Coronary artery (tissue), 2 donors: ENCODE measurements at regions not wholly inside any gene's neighbourhood (a gene's known extent, or its start where the extent isn't known, plus 50 kb on each side); places are given as distances from the start of the nearest gene placed in this dataset.

Experiments used
- DNase-seq: peaks from one replicate; pipeline ENCODE4 v3.0.0-alpha.2; 2017; ENCODE audit warnings: low spot score
- H3K27ac ChIP-seq, 2 donors: fragments of 200-600 bp; sonication (generic); one replicate each; pipeline ENCODE4 v1.5.1; 2016 to 2019
- H3K4me3 ChIP-seq: fragments of 200-600 bp; sonication (generic); 2 replicates; pipeline ENCODE4 v1.5.1; 2016; ENCODE audit warnings: mild to moderate bottlenecking, moderate library complexity
- CTCF ChIP-seq: fragments of 200-600 bp; sonication (generic); IDR thresholded peaks from one replicate; pipeline ENCODE4 v1.5.1; 2019; ENCODE audit warnings: antibody characterized with exemption

DNA sequence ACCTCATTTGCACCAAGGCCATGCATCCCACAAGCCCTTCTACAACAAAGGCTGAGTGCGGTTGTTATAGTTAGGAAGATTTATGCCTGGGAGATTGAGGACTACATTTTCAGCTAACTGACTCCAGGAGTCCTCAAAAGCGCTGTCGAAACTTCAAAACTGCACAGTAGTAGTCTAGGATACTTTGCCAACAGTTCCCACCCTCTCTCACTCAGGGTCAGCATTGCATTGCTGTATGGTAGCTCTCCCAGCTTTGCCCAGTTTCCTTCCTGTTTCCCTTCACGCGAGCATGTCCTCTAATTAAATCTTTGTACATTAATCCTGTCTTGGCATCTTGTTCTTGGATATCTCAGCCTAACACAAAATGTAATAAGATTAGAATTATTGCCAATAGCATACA lies 420.6 kb upstream of the UBE2E3 start:
- no peak for TF ChIP-seq CTCF
- Histone ChIP-seq H3K27ac (no peak overlapping the region), H3K4me3 (no peak overlapping the region)
- no peak for DNase-seq

GRCh38 chr2:180559038-180559437 lies 421.4 kb upstream of the UBE2E3 start:
- no peak overlapping the region for H3K4me3 ChIP-seq
- DNase-seq, result no peak
- H3K27ac ChIP-seq, result no peak overlapping the region
- TF ChIP-seq CTCF, result no peak

DNA sequence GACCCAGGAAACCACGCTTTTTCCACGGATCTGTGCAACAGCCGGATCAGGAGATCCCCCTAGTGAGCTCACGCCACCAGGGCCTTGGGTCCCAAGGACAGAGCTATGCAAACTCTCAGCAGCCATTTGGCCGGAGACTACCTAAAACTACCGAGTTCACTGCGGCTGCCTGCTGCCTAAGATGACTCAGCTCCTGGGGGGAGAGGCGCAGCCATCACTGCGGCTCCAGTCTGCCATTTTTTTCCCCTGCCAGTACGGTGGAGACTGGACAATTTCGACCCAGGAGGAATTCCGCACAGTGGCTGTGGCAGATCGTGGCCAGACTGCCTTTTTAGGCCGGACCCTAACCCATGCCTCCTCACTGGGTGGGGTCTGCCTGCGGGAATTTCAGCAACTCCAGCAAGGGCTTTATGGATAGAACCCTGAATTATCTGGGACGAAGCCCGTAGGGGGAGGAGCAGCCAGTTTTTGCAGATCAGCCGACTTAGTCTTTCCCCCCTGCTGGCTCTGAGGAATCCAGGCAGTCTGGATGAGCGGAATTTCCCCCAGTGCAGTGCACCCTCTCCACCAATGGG lies 424.9 kb upstream of the UBE2E3 start:
- TF ChIP-seq CTCF, result no peak
- H3K4me3 ChIP-seq, result no peak overlapping the region
- DNase-seq, result no peak
- no peak overlapping the region for H3K27ac ChIP-seq

GRCh38 chr2:180554330-180554729 lies 426.1 kb upstream of the UBE2E3 start:
- Histone ChIP-seq H3K4me3 (no peak overlapping the region), H3K27ac (no peak overlapping the region)
- no peak for TF ChIP-seq CTCF
- DNase-seq, result no peak

DNA sequence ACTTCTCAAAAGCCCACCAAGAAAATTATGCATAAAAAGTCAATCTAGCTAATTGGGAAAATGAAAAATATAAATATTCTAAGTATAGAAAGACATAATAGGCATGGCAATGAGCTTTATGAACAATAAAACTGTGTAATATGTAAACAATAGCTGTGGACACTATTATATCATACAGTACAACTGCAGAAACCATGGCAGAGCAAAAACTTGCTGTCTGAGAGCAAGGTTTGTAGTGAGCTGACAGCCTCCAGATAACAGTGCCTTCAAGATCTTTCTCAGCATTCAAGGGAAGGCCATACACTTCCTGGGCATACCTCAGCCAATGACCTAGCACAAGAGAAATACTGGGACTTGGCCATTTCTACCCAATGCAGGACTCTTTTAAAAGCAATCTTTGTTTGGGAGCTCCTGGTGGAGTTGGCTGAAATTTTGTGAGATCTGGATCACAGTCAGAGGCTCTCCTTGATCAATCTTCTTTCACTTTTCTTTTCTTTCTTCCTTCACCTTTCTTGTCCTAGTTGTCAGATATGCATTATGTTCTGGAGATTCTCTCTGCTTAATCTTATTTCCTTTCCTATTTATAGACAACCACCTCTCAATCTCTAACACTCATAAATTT lies 427.2 kb upstream of the UBE2E3 start:
- no peak overlapping the region for H3K27ac ChIP-seq
- no peak overlapping the region for H3K4me3 ChIP-seq
- DNase-seq, result no peak
- no peak for TF ChIP-seq CTCF

DNA sequence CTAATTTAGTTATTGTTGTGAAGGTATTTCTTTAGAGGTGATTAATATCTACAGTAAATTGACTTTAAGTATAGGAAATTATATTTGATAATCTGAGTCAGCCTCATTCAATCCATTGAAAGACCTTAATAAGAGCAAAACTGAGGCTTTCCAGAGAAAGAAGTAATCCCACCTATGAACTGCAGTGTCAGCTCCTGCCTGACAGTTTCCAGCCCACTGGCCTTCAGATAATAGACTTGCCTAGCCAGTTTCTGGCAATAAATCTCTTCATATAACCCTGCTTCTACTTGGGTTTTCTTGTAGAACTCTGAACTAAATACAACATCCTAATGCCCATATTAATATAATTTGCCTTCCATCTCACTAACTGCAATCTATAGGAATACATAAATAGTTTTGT lies 437.9 kb upstream of the UBE2E3 start:
- no peak for TF ChIP-seq CTCF
- no peak overlapping the region for H3K27ac ChIP-seq
- no peak overlapping the region for H3K4me3 ChIP-seq
- no peak for DNase-seq

DNA sequence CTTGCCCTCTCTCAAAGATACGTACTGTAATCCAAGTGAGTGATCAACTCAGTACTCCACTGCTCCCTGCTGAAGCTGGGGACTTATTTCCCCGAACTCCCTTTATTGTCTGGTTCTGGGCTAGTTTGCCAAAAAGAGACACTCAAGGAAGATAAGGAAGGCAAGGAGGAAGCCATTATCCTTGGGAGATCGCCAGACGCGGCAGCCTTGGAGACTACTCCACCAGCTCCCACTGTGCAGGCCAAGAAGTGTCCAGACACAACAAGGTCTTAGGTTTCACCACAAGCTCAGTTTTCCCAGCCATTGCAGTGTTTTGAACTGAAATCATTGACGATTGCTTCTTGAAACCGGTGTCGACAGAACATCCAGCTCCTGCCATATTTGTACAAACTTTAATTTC lies 439.6 kb upstream of the UBE2E3 start:
- Histone ChIP-seq H3K27ac (no peak overlapping the region), H3K4me3 (no peak overlapping the region)
- DNase-seq, result no peak
- no peak for TF ChIP-seq CTCF
